ENCODE measurements at regions not wholly inside any gene's neighbourhood (a gene's known extent, or its start where the extent isn't known, plus 50 kb on each side); places are given as distances from the start of the nearest gene placed in this dataset.

DNA sequence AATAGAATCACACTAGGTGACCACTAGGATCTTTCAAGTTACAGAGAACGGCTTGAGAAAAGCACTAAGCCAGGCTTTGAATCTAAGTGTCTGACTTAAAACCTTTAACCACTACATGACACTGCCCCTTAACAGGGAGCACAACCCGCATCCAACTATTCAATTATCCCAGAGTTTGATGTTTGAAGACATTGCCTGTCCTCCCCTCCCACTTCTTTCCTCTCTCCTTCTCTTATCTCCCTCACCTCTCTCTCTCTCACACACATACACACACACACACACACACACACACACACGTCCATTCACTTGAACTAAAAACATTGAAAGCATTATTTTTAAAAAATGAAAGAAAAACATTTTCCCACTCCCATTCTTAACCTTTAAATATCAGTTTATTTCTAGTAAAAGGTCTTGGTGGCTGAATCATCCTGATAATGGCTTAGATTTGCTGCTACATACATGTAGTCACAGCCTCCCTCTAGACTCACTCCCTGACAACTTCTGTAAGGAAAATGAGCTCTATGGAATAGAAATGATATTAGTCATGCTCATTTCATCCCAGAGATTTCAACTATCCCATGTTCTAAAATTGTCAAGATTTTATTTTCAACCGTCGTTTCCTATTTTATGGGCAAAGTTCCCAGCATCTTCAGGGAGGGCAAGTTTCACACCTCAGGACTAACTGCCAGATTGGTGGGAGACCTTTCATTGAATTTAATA, 53.5 kb upstream of the RAP1B start:
- peak; percentile 89 for DNase-seq (ENCODE audit: low read depth)

DNA sequence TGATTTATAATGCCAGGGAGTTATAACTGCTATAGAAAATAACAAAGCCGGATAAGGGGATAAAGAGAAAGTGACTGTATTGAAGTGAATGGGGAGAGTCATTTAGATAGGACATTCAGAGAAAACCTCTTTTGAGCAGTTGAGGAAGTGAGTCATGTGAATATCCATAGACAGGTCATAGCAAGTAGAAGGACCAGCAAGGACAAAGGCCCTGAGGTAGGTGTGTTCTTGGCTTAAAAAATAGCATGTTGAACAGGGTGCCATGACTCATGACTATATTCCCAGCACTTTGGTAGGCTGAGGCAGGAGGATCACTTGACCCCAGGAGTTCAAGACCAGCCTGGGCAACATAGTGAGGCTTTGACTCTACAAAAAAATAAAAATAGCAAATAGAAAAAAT, 51.5 kb upstream of the RAP1B start:
- no peak for DNase-seq (ENCODE audit: low read depth)

DNA sequence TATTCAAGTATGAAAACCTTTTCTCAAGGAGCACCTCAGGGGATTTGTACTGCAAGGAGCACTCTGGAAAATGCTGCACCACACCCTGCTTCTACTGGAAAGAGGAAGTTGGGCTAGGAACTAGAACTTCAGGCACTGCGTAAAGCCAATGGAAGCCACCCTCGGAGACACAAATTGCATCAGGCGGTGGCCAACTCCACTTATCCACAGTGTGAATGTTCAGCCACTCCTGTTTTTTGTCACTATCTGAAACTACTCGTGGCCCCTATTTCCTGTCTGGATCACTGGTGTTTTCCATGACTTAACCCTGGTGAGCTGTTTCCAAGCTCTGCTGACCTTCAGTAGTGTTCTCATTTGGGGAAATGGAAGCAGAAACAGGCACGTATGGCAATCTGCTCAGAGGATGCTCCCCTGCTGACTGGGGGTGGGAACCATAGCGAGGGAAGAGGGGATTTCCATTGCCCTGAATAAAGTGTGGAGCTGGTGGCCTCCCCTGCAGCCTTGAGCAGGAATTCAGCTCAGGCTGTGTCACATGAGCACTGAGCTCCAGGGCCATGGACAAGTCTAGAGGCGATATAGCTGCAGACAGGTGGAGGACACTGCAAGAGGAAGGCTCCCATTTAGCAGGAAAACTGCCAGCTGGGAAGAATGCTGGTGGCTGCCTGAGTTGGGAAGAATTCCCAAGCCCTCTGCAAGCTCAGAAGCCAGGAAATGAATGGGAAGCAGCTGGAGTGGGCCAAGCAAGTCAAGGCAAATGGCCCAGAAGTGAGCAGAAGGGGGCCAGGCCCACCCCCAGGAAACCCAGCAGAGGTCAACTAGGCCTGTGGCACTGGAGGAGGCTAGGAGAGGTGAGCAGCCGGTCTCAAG, 50.5 kb upstream of the RAP1B start:
- DNase-seq (ENCODE audit: low read depth), result no peak

DNA sequence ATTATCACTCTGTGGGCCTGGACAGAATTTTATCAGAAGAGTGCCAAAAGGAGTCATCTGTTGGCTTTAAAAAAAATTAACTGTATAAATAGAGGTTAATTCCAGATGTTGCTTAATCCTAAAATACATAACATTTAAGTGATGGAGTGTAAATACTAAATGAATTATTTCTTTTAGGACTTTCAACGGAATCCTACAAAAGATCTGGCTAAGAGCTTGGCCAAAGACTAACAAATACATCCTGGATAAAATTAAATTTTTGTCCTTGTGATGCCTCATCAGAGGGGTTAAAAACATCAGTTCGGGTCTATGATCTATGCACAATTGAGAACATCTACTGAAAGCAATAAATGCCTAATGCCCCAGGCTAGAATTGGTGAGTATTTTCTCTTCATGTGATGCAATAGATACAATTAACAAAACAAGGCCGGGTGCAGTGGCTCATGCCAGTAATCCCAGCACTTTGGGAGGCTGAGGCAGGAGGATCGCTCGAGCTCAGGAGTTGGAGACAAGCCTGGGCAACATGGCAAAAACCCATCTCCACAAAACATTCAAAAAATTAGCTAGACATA, 49.8 kb upstream of the RAP1B start:
- no peak for DNase-seq (ENCODE audit: low read depth)

Measured in non-pigmented ciliary epithelial cell (primary cell).